Medulla oblongata (tissue), 1 donor: ENCODE measurements at regions not wholly inside any gene's neighbourhood (a gene's known extent, or its start where the extent isn't known, plus 50 kb on each side); places are given as distances from the start of the nearest gene placed in this dataset.
A peak's percentile ranks its signal among the peaks of the same experiment; 100 is the strongest.
"Not testable (repeated sequence)": the region's sequence is repeated elsewhere in the genome, so short reads cannot be mapped to it uniquely, and the experiment has no call there.

Experiments
- DNase-seq: peaks from one replicate; pipeline ENCODE4 v3.0.0-alpha.2; 2015; ENCODE audit errors: extremely low spot score

- DNase-seq: no peak
Measured at GRCh38 chr11:97860237-97860636, 1160.5 kb upstream of the CNTN5 start.

DNA sequence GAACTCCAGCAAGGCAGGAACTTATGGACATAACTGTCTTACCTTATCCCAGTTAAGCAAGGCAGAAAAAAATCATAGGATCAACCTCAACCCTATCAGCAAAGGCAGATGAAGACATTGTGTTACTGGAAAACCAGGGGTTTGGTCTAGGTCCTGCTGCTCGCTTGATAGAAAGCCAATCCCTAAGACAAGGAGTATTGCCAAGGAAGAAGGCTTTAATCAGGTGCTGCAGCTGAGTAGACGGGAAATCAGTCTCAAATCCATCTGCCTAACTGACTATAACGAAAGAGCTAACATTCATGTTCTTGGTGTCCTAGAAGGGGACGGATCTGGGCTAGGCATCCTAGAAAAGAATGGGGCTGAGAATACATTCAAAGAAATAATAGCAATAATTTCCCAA is 1158.7 kb upstream of the CNTN5 start:
- DNase-seq: no peak

GRCh38 chr11:97865424-97866012 is 1155.2 kb upstream of the CNTN5 start:
- no peak for DNase-seq

DNA sequence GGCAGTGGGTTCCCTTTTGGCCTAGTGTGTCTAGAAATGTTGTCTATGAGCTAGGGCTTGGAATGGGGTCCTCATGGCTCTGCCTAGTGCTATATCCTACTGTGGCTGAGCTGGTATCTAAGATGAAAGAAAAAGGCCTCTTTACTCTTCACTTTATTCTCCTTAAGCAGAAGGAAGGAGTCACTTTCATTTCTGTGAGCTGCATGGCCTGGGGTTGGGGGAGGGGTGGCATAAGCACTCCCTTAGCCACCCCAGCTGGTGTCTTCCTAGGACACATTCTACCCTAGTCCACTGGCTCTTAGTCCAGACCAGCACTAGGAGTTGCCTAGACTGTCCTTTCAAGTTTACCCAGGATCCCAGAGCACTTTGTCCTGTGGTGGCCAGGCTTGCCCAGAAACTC is 1148.9 kb upstream of the CNTN5 start:
- no peak for DNase-seq

DNA sequence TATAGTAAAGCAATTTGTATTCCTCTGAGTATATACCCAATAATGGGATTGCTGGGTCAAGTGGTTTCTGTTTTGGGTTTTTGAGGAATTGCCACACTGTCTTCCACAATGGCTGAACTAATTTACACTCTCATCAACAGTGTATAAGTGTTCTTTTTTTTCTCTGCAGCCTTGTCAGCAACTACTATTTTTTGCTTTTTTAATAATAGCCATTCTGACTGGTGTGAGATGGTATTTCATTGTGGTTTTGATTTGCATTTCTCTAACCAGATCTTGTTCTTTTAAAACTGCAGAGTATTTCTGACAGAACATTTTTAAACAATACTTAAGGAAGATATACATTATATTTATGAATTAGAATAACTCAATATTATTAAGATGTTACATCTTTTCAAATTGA is 1140.5 kb upstream of the CNTN5 start:
- DNase-seq: no peak

DNA sequence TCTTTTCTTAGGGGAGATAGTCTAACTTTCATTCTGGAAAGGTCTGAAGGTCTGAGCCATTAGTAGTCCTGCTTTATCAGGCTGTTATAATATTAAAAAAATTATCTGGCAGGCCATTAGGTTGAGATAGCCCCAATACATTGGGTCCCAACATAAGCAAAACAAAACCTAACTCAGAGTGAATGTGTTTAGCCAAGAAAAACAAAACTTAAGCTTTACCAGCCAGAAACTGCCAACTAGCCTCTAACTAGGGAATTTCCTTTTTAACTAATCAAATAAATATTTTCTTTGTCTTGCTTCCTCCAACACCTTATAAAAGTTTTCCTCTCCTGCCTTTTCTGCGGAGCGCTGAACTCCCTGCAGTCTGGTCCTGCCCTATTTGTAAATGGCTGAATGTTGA is 1137.7 kb upstream of the CNTN5 start:
- DNase-seq: no peak

DNA sequence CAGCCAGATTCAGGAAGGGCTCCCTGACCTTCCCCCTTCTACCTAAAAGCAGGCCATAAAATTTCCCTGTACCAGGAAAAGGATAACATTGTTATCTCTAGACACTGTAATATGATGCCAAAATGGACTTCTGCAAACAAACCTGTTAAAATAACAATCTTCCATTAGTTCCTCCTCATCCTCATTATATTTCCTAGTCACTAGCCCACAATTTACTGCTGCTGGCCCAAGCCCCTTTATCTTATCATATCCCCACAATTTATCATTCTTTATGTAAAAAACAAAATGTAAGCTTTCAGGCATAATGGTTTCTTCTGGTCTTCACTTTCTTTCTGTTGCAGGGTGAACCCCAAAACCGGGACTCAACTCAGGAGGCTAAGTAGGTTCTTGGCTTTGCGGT is 1132.1 kb upstream of the CNTN5 start:
- no peak for DNase-seq

DNA sequence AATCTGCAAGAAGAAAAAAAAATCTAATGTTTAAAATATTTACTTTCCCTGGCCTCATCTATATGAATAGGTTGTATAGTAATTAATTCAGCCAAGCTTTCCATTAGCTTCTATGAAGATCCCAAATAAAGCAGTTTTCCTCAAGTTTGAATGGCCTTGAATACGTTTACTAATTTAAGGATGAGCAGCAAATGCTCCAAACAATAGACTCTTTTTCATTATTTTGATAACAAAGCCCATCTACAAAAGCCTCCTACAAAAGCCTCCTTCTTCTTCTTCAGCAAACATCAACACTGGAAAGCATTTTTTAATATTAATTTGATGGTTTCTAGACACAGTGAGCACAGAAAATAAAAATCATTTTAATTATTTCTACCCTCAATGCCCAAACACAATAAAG is 1130.3 kb upstream of the CNTN5 start:
- peak; percentile 58 for DNase-seq

DNA sequence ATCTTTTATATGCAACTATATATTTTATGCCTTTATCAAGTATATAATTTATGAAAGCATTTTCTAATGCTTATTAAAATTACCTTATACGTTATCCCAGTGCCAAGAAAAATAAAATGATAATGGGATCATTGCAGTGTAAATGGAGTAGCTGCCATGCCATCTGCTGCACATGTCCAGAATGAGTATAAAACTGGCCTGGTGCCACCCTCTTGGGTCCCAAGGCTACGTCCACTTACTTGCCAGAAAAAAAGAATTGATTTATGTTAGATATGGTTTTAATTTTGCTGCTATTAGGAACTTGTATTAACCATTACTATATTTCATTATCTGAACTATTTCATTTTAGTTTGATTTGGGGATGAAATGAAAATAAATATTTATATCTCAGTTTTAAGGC is 1127.1 kb upstream of the CNTN5 start:
- no peak for DNase-seq

DNA sequence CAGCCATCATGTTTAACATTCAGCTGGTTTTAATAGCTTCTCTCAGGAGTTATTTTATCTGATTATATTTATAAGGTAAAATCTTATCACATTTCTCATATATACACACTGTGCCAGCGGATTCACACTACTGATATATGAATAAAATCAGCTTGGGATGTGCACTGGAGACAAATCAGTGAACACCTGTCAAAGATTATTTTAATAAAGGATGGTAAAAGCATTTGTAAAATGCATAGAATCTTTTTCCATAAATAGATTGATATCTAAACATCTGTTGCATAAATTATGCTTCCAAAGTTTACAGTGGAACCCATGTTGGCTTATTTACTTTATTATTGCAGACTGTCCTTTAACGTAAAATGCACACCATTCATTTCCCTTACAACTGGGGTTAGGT is 1125.8 kb upstream of the CNTN5 start:
- DNase-seq: no peak

DNA sequence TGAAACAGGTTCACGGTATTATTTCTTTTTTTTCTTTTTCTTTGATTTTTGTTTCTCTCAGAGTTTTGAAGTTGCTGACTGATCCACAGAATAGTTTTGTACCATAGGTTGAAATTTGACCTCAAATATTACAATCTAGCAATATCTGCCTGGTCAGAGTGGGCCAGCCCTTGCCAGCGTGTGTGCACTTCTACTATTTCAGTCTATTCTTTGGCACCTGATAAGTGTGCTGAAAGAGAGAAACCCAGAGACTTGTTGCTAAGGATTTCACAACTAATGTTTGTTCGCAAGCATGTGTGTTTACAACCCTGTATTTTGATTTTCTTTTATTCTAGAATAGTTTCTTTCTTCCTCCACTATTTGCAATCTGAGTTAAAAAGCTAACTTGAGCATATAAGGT is 1125.2 kb upstream of the CNTN5 start:
- DNase-seq: no peak

- no peak for DNase-seq
Measured at GRCh38 chr11:97902828-97903227, 1117.9 kb upstream of the CNTN5 start.

GRCh38 chr11:97905101-97905500 is 1115.6 kb upstream of the CNTN5 start:
- DNase-seq: no peak

- no peak for DNase-seq
Measured at GRCh38 chr11:97905671-97906070, 1115.1 kb upstream of the CNTN5 start.

GRCh38 chr11:97908354-97908753 is 1112.4 kb upstream of the CNTN5 start:
- DNase-seq: no peak

DNA sequence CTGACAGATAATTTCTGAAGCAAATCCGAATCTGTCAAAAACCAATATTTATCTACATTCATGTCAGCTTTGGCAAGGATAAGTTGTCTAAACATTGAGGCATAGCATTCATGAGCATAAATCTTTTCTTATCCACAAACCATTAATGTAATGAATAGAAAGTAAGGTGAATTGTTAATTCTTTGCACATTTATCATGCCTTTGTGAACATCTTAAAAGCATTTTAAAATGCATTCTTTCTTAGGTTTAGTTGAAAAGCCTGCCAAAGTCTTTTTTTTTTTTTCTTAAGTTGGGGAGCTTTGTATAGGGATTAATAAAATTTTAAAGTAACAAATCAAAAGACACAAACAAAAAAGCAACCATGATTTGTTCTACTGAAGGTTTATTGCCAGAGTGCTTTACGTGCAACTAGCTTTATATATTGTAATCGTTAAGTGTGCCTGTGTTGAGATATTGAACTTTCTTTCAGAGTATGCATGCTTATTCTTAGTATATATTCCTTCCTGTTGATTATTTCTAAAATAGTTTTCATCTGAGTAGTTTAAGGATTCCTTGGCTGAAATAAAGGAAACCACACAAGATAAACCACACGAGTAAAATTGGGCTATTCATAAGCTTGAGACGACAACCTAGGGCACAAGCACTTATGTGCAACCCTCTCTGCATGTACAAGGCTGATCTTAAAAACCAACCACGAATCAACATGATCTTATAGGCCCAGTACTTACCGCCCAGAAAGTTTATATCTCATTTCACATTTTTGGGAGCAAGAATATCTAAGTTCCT is 1110.9 kb upstream of the CNTN5 start:
- DNase-seq: no peak

DNA sequence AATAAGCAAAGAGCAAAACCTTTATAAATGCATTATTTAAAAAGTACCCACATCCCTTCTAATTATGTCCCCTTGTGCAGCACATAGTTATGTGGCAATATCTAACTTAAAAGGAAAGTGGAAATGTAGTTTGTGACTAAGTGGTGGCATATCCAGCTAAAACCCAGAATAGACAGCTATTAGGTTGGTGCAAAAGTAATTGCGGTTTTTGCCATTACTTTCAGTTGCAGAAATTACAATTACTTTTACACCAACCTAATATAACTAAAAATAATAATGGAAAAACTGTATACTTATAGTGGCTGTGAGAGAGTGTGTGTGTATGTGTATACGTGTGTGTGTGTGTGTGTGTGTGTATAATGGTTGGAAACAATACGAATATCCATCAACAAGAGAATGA is 1108.1 kb upstream of the CNTN5 start:
- no peak for DNase-seq

GRCh38 chr11:97922933-97923332 is 1097.8 kb upstream of the CNTN5 start:
- DNase-seq: not testable (repeated sequence)

DNA sequence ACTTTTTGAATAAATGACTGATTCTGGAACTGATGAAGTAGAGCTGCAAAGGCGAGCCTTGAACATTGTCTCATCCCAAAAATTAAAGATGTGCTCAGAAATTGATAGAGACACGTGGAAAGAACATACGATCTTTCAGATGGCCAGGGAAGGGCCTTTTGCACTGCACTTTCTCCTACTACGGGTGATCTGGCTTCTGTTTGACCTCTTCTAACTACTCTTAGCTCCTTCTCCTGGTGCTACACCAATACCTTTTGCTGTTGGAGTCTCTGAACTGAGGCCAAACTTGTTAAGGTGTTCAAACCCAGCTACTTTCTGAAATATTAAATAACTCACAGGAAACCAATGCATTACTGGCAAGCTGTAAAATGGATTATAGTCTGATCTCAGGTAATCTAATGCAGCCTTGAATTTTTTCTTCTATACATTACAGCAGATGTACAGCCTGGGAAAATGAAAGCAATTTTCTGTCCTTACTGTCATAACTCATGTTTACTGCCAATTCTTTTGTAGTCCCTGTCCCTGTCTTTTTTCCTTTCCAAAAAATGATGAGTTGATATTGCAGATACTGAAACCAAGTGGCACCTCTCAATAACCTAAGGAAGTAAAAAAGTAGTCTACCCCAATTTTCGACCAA is 1086.1 kb upstream of the CNTN5 start:
- DNase-seq: no peak

DNA sequence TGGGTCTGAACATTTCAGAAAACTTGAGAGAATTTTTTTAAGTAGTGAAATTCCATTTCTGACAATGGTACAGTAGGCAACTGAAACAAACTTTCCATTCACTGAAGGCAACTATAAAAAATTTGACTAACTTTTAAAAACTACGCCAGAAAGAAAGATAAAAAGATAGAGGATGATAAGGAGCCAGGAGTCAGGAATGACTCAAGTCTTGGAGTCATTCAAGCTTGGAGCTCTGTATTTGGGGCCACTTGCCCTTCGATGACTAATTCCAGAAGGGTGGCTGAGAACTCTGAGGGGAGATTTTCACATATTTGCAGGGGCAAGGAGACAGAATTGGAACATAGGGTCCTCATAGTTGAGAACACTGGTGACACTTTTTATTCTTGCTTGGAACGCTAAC is 1083.2 kb upstream of the CNTN5 start:
- DNase-seq: no peak

DNA sequence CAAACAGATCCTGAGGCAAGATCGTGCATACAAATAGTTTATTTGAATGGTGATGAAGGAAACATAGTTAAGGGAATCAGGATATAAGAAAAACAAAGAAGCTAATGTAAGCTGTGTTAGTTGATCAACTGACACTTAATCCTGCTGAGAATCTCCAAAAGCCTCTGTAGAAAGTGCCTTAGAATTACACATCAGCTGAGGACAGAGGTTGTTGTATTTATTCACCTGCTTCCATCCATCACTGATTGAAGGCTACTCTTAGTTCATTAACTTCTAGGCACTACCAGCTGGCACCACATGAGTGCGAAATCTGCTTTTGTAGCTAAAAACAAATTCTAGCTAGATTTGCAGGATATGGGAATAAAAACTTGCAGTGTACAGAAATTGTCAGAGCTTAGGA is 1082.0 kb upstream of the CNTN5 start:
- DNase-seq: no peak

GRCh38 chr11:97943493-97943892 is 1077.3 kb upstream of the CNTN5 start:
- no peak for DNase-seq

GRCh38 chr11:97948793-97949192 is 1072.0 kb upstream of the CNTN5 start:
- DNase-seq: no peak
